CD4-positive, alpha-beta T cell (primary cell): ENCODE measurements at regions not wholly inside any gene's neighbourhood (a gene's known extent, or its start where the extent isn't known, plus 50 kb on each side); places are given as distances from the start of the nearest gene placed in this dataset.

Experiments used
- ATAC-seq: fragments of 200-7000 bp; cut with Tn5 transposase; one replicate; pipeline ENCODE4 v1.10.0; 2022; ENCODE audit warnings: mild to moderate bottlenecking; ENCODE audit not compliant: poor library complexity
- CTCF ChIA-PET: fragments of 350-600 bp; sonication (Branson Sonifier 250); formaldehyde crosslinking; loops from one replicate; lab custom pipeline; 2021; ENCODE audit warnings: antibody characterized with exemption, inconsistent platforms; lab: Charles Lee
- POLR2A ChIA-PET: fragments of 350-600 bp; sonication (Branson Sonifier 250); formaldehyde crosslinking; loops from one replicate; lab custom pipeline; 2021; ENCODE audit warnings: antibody characterized with exemption, inconsistent platforms; lab: Charles Lee
- DNase-seq, 14 experiments: peaks; one replicate each; pipeline ENCODE4 v3.0.0-alpha.2; 2013 to 2020; ENCODE audit warnings: mixed read lengths in 2 of 14
- H3K27ac ChIP-seq, 2 donors: one replicate each; pipeline versions ENCODE4 v1.5.1 to v1.7.0; 2013; ENCODE audit warnings: low read length in 2 of 2, low read depth in 1 of 2, mild to moderate bottlenecking in 1 of 2
- H3K27me3 ChIP-seq, 2 experiments: 1 replicate in 1 of 2; 2 replicates in 1 of 2; pipeline versions ENCODE4 v1.6.1 to v1.7.0; 2013; ENCODE audit warnings: low read length in 2 of 2, control low read depth in 1 of 2, mild to moderate bottlenecking in 1 of 2, moderate library complexity in 1 of 2; ENCODE audit not compliant: insufficient read depth in 2 of 2, control insufficient read depth in 1 of 2
- H3K36me3 ChIP-seq: one replicate; pipeline ENCODE4 v1.6.1; 2013; ENCODE audit warnings: low read length, control low read depth; ENCODE audit not compliant: insufficient read depth
- H3K4me1 ChIP-seq: one replicate; pipeline ENCODE4 v1.6.1; 2013; ENCODE audit warnings: low read length, control low read depth; ENCODE audit not compliant: insufficient read depth
- H3K4me3 ChIP-seq: one replicate; pipeline ENCODE4 v1.5.1; 2013; ENCODE audit warnings: mild to moderate bottlenecking, low read length, moderate library complexity
- H3K9me3 ChIP-seq, 2 experiments: 1 replicate in 1 of 2; 2 replicates in 1 of 2; pipeline versions ENCODE4 v1.6.1 to v1.7.0; 2013; ENCODE audit warnings: low read length in 2 of 2, mild to moderate bottlenecking in 2 of 2, control low read depth in 1 of 2, moderate library complexity in 1 of 2; ENCODE audit not compliant: control insufficient read depth in 1 of 2, insufficient read depth in 1 of 2
- H3K27ac Mint-ChIP-seq: one replicate; pipeline ENCODE4 v1.8.0; 2020; ENCODE audit warnings: mixed read lengths
- H3K27me3 Mint-ChIP-seq: one replicate; pipeline ENCODE4 v1.8.0; 2021; ENCODE audit warnings: mixed read lengths
- H3K36me3 Mint-ChIP-seq: one replicate; pipeline ENCODE4 v1.8.0; 2021; ENCODE audit warnings: low read depth, mixed read lengths
- H3K4me1 Mint-ChIP-seq: one replicate; pipeline ENCODE4 v1.8.0; 2021; ENCODE audit warnings: low read depth, mixed read lengths
- H3K4me3 Mint-ChIP-seq: one replicate; pipeline ENCODE4 v1.8.0; 2020; ENCODE audit warnings: mild to moderate bottlenecking, mixed read lengths
- H3K9me3 Mint-ChIP-seq: one replicate; pipeline ENCODE4 v1.8.0; 2020; ENCODE audit warnings: mixed read lengths
- CTCF ChIP-seq: fragments of 200-600 bp; IDR thresholded peaks from one replicate; pipeline ENCODE4 v1.8.0; 2022; ENCODE audit warnings: antibody characterized with exemption, mild to moderate bottlenecking
- intact Hi-C, 2 experiments: fragments of 100-400 bp; cut with DNase I in 1 of 2; cut with micrococcal nuclease in 1 of 2; formaldehyde crosslinking; loops; one replicate each; pipeline versions ENCODE4 v1.15.1 to v1.9.0; 2023 to 2025; cut with DNase I, micrococcal nuclease

GRCh38 chr15:70484993-70485392, 278.4 kb downstream of the UACA start:
- Histone ChIP-seq H3K9me3 (no peaks in the 10 kb centered on the region), H3K27me3 (peaks cover 0 to 6% of the 10 kb centered on the region in 2 experiments), H3K27ac (no peak overlapping the region), H3K4me3 (no peak overlapping the region), H3K36me3 (no peaks in the 10 kb centered on the region), H3K4me1 (peaks cover 45% of the 10 kb centered on the region)
- intact Hi-C loops = loop anchor here in 1 of 2 experiments (10.0 kb wide), 1 partner anchor 730 kb away; no protein-coding TSS in a partner anchor
- no peak for TF ChIP-seq CTCF
- H3K36me3 Mint-ChIP-seq = no peaks in the 10 kb centered on the region
- H3K4me3 Mint-ChIP-seq = no peak overlapping the region
- peaks cover 14% of the 10 kb centered on the region for H3K27me3 Mint-ChIP-seq
- peaks cover 39% of the 10 kb centered on the region for H3K4me1 Mint-ChIP-seq
- ChIA-PET CTCF (no interaction called here), POLR2A (no interaction called here)
- no peak overlapping the region for H3K27ac Mint-ChIP-seq
- H3K9me3 Mint-ChIP-seq = no peaks in the 10 kb centered on the region
- DNase-seq (no peak), ATAC-seq (no peak)

- ATAC-seq (no peak), DNase-seq (no peak)
- Histone ChIP-seq H3K36me3 (no peaks in the 10 kb centered on the region), H3K27ac (no peak overlapping the region), H3K4me3 (no peak overlapping the region), H3K9me3 (peaks cover 0 to under 1% of the 10 kb centered on the region in 2 experiments), H3K27me3 (peaks cover 0 to 6% of the 10 kb centered on the region in 2 experiments), H3K4me1 (peaks cover 55% of the 10 kb centered on the region)
- Mint-ChIP-seq H3K27me3 (peaks cover 14% of the 10 kb centered on the region), H3K4me3 (no peak overlapping the region), H3K27ac (no peak overlapping the region), H3K4me1 (peaks cover 46% of the 10 kb centered on the region), H3K36me3 (no peaks in the 10 kb centered on the region), H3K9me3 (no peaks in the 10 kb centered on the region)
- intact Hi-C loops = loop anchor here in 1 of 2 experiments (10.0 kb wide), 1 partner anchor 729 kb away; no protein-coding TSS in a partner anchor
- CTCF ChIA-PET = interaction anchor here (1.4 kb wide), 1 partner anchor 17 kb away, joined by 7 read pairs; no protein-coding TSS in a partner anchor
- no peak for TF ChIP-seq CTCF
- POLR2A ChIA-PET = interaction anchor here (1.1 kb wide), 1 partner anchor 24 kb away, joined by 3 read pairs; no protein-coding TSS in a partner anchor
Measured at GRCh38 chr15:70483513-70483912, 279.8 kb downstream of the UACA start.

- intact Hi-C loops = loop anchor here in 1 of 2 experiments (1.0 to 10.0 kb wide), 2 partner anchors 12 to 726 kb away; no protein-coding TSS in a partner anchor
Measured at GRCh38 chr15:70480196-70480856, 283.0 kb downstream of the UACA start.

More at GRCh38 chr15:70480196-70480856, 283.0 kb downstream of the UACA start:
- H3K9me3 ChIP-seq = peaks cover 0 to 4% of the 10 kb centered on the region in 2 experiments
- H3K9me3 Mint-ChIP-seq = no peaks in the 10 kb centered on the region
- DNase-seq (peak in 11 of 14 experiments; percentile 27 to 83 (median 42)), ATAC-seq (peak; percentile 83)
- TF ChIP-seq CTCF = no peak
- H3K4me1 ChIP-seq = peaks cover 48% of the 10 kb centered on the region
- no peak overlapping the region for H3K27ac Mint-ChIP-seq
- peak overlapping the region; percentile 17 for H3K4me3 Mint-ChIP-seq
- H3K27me3 Mint-ChIP-seq = peaks cover 14% of the 10 kb centered on the region
- H3K4me1 Mint-ChIP-seq = peaks cover 36% of the 10 kb centered on the region
- no peak overlapping the region for H3K4me3 ChIP-seq
- peaks cover 0 to 6% of the 10 kb centered on the region in 2 experiments for H3K27me3 ChIP-seq
- ChIA-PET POLR2A (interaction anchor here (0.7 to 1.6 kb wide), 6 partner anchors 9 to 79 kb away, joined by 3 to 6 read pairs (median 4); no protein-coding TSS in a partner anchor), CTCF (interaction anchor here (0.6 to 1.0 kb wide), 2 partner anchors 13 to 17 kb away, joined by 3 read pairs; no protein-coding TSS in a partner anchor)
- no peak overlapping the region for H3K27ac ChIP-seq
- H3K36me3 Mint-ChIP-seq = no peaks in the 10 kb centered on the region
- no peaks in the 10 kb centered on the region for H3K36me3 ChIP-seq
